Psoas muscle (tissue), 7 donors: ENCODE measurements at regions not wholly inside any gene's neighbourhood (a gene's known extent, or its start where the extent isn't known, plus 50 kb on each side); places are given as distances from the start of the nearest gene placed in this dataset.

Experiments used
- ATAC-seq, 4 donors: fragments of 200-7000 bp; cut with Tn5 transposase; one replicate each; pipeline ENCODE4 v1.9.1; 2020; ENCODE audit warnings: moderate library complexity in 3 of 4, mild to moderate bottlenecking in 2 of 4
- DNase-seq, 2 donors: peaks; one replicate each; pipeline ENCODE4 v3.0.0-alpha.2; 2020
- H3K27ac ChIP-seq: fragments of 200-600 bp; one replicate; pipeline ENCODE4 v1.8.0; 2022
- H3K27me3 ChIP-seq, 3 donors: fragments of 200-600 bp in 1 of 3; one replicate each; pipeline versions ENCODE4 v1.6.1 to v1.8.0; 2013 to 2022; ENCODE audit warnings: low read length in 2 of 3, mild to moderate bottlenecking in 2 of 3, moderate library complexity in 1 of 3; ENCODE audit not compliant: insufficient read depth in 3 of 3
- H3K36me3 ChIP-seq, 2 donors: fragments of 200-600 bp in 1 of 2; one replicate each; pipeline versions ENCODE4 v1.6.1 to v1.8.0; 2013 to 2022; ENCODE audit warnings: low read depth in 1 of 2, mild to moderate bottlenecking in 1 of 2, moderate library complexity in 1 of 2; ENCODE audit not compliant: insufficient read depth in 1 of 2
- H3K4me1 ChIP-seq: fragments of 200-600 bp; one replicate; pipeline ENCODE4 v1.8.0; 2022
- H3K4me3 ChIP-seq: fragments of 200-600 bp; one replicate; pipeline ENCODE4 v1.8.0; 2022; ENCODE audit warnings: mild to moderate bottlenecking
- H3K9me3 ChIP-seq: fragments of 200-600 bp; one replicate; pipeline ENCODE4 v1.8.0; 2022
- WGBS, 3 donors: extraction: QIAGEN DNeasy Blood & Tissue Kit; methylation state at CpG; one replicate each; pipeline versions ENCODE4 v1.1.6 to v1.1.7; 2013; 5-methylcytosine and 5-hydroxymethylcytosine counted together
- intact Hi-C, 2 donors: fragments of 100-400 bp; cut with DNase I; formaldehyde crosslinking; loops; one replicate each; pipeline versions ENCODE4 v1.11.0 to v1.14.2; 2022
- TF ChIP-seq, protein P1 (sequence below): fragments of 200-600 bp; IDR thresholded peaks from one replicate; pipeline ENCODE4 v1.8.0; 2022; ENCODE audit warnings: antibody characterized with exemption
- donor health status: healthy with polysubstance abuse.
- donor health status: DM: no; HTN: no; CAD: no; lungs with moderate emphysema.
- donor health status: Bipolar disorder and iron deficiency.
- donor health status: healthy.
- donor health status: DM: yes; HTN: yes; CAD: no.
- donor health status: DM: no; HTN: no; CAD: no.
- donor health status: DM: yes; HTN: yes; CAD: no.

DNA sequence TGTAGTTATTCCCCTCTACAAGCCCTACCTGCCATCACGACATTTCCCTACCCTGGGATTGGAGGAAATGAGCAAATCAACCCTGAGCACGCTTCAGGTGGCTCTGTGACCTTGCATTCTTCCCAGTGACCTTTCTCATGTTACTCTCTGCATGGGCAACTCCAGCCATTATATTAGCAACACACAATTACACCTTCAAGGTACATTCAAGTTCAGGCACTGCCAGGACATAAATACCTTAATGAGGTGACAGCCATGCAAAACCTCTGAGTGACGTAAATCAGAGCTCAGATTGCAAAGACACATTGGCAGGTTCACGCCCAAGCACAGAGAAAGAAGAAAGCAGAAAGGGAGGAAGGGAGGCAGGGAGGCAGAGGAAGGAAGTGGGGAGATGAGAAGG is 68.7 kb upstream of the ALK start:
- WGBS, 3 donors, result 19 to 29% (median 25%) methylated on average over 4 of the region's 4 CpGs
- H3K27ac ChIP-seq, result no peak overlapping the region
- ATAC-seq, result no peak
- H3K4me3 ChIP-seq, result no peak overlapping the region
- H3K27me3 ChIP-seq, result peaks cover 0 to 2% (median 1%) of the 10 kb centered on the region in 3 donors
- no peaks in the 10 kb centered on the region for H3K9me3 ChIP-seq
- H3K36me3 ChIP-seq, result no peaks in the 10 kb centered on the region
- H3K4me1 ChIP-seq, result no peaks in the 10 kb centered on the region
- DNase-seq, result no peak
- intact Hi-C loops, result no loop called here
- TF ChIP-seq, protein P1, sequence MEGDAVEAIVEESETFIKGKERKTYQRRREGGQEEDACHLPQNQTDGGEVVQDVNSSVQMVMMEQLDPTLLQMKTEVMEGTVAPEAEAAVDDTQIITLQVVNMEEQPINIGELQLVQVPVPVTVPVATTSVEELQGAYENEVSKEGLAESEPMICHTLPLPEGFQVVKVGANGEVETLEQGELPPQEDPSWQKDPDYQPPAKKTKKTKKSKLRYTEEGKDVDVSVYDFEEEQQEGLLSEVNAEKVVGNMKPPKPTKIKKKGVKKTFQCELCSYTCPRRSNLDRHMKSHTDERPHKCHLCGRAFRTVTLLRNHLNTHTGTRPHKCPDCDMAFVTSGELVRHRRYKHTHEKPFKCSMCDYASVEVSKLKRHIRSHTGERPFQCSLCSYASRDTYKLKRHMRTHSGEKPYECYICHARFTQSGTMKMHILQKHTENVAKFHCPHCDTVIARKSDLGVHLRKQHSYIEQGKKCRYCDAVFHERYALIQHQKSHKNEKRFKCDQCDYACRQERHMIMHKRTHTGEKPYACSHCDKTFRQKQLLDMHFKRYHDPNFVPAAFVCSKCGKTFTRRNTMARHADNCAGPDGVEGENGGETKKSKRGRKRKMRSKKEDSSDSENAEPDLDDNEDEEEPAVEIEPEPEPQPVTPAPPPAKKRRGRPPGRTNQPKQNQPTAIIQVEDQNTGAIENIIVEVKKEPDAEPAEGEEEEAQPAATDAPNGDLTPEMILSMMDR, result no peak

DNA sequence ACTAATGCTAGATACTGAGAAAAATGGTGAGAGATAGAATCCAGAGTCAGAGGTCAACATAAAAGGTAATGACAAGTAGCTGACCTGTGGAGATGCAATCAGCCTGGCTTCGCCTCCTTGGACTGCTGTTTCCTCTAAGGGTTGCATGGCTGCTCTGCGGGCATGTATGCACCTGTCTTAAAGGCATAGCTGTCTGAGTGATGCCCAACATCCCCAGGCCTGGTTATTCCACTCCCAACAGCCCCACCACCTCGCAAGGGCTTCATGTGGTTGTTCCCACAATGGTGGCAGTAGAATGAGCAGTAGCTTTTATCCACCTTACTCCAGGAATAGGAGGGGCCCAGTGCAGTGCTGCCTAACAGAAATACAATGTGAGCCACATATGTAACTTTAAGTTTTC is 69.7 kb upstream of the ALK start:
- H3K27me3 ChIP-seq, result peaks cover 1 to 8% (median 3%) of the 10 kb centered on the region in 3 donors
- no peak for ATAC-seq
- H3K4me1 ChIP-seq, result no peaks in the 10 kb centered on the region
- no peaks in the 10 kb centered on the region for H3K9me3 ChIP-seq
- no peak for DNase-seq
- H3K36me3 ChIP-seq, result no peaks in the 10 kb centered on the region
- 62 to 79% (median 78%) methylated on average over 3 of the region's 3 CpGs for WGBS, 3 donors
- TF ChIP-seq, protein P1, result no peak
- intact Hi-C loops, result no loop called here
- no peak overlapping the region for H3K27ac ChIP-seq
- H3K4me3 ChIP-seq, result no peak overlapping the region

DNA sequence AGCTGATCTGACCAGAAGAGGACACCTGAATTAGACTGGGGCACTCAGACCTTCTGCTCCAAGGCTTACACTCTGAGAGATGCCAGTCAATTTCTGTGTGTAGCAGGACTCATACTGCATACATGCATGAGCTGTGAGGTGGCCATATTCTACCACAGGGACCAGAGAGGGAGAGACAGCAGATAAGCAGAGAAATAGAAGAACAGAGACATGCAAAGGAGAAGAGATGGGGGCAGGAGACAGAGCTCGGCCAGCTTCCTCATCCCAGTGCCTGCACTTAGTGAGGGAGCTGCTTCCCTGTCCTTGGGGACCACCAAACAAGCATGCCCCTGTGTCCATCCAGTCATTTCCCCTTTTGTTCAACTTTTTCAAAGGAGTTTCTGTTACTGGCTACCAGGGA is 73.9 kb upstream of the ALK start:
- Histone ChIP-seq H3K9me3 (peaks cover 15% of the 10 kb centered on the region), H3K36me3 (no peaks in the 10 kb centered on the region), H3K27me3 (peaks cover 1 to 9% (median 2%) of the 10 kb centered on the region in 3 donors), H3K4me1 (no peaks in the 10 kb centered on the region), H3K27ac (no peak overlapping the region), H3K4me3 (no peak overlapping the region)
- 50 to 63% (median 62%) methylated on average over 1 of the region's 1 CpG for WGBS, 3 donors
- ATAC-seq (no peak), DNase-seq (no peak)
- intact Hi-C loops, result no loop called here
- TF ChIP-seq, protein P1, result no peak

DNA sequence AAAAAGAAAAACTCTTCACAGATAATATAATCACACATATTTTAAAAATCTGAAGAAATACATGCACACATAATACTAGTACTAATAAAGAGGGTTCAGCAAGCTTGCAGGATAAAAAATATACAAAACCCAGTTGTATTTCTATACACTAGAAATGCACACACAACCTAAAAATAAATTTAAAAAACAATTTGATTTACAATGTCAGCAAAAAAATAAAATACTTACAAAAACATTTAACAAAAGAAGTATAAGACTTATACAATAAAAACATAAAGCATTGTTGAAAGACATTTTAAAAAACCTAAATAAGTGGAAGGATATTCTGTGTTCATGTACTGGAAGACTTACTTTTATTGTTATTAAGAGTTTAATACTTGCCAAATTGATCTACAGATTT is 81.7 kb upstream of the ALK start:
- Histone ChIP-seq H3K4me1 (no peaks in the 10 kb centered on the region), H3K36me3 (no peaks in the 10 kb centered on the region), H3K9me3 (peaks cover 16% of the 10 kb centered on the region), H3K27ac (no peak overlapping the region), H3K4me3 (no peak overlapping the region), H3K27me3 (no peaks in the 10 kb centered on the region)
- TF ChIP-seq, protein P1, result no peak
- DNase-seq (no peak), ATAC-seq (no peak)
- intact Hi-C loops, result no loop called here

DNA sequence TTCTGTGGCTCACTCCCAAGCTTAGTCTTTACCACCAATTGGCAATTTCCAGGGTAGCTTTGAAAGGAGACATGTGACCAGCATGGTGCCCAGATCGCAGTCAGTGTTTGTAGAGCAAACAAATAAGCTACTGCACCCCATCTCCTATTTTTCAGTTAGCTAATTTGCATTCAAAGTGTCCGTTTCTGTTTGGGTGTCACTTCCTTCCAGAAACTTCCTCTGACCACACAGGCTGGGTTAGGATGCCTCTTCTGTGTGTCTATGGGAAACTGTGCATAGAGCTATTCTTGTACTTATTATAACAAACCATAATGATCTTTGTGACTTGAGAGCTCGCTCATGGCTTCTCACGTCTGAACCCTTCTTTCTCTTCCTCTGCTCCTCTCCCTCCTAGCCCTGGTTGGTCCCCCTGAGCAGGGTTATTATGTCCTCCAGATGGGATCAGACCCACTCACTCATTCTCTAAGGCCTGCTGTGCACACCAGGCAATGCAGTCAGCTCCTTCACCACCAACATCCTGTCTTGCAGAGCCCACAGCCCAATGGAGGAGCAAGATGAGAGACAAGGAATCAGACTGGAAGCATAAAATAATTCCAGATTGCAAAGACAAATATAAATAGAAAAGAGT is 101.2 kb upstream of the ALK start:
- WGBS, 3 donors, result 62 to 67% (median 66%) methylated on average over 4 of the region's 4 CpGs
- Histone ChIP-seq H3K4me3 (no peak overlapping the region), H3K9me3 (no peaks in the 10 kb centered on the region), H3K36me3 (no peaks in the 10 kb centered on the region), H3K27me3 (peaks cover 0 to 11% (median 0%) of the 10 kb centered on the region in 3 donors), H3K4me1 (no peaks in the 10 kb centered on the region), H3K27ac (no peak overlapping the region)
- ATAC-seq (no peak), DNase-seq (no peak)
- TF ChIP-seq, protein P1, result no peak
- intact Hi-C loops, result no loop called here
